Fibroblast of skin of scalp (primary cell): ENCODE measurements at regions not wholly inside any gene's neighbourhood (a gene's known extent, or its start where the extent isn't known, plus 50 kb on each side); places are given as distances from the start of the nearest gene placed in this dataset.

Experiments used
- DNase-seq: peaks from one replicate; pipeline ENCODE4 v3.0.0-alpha.2; 2013

DNA sequence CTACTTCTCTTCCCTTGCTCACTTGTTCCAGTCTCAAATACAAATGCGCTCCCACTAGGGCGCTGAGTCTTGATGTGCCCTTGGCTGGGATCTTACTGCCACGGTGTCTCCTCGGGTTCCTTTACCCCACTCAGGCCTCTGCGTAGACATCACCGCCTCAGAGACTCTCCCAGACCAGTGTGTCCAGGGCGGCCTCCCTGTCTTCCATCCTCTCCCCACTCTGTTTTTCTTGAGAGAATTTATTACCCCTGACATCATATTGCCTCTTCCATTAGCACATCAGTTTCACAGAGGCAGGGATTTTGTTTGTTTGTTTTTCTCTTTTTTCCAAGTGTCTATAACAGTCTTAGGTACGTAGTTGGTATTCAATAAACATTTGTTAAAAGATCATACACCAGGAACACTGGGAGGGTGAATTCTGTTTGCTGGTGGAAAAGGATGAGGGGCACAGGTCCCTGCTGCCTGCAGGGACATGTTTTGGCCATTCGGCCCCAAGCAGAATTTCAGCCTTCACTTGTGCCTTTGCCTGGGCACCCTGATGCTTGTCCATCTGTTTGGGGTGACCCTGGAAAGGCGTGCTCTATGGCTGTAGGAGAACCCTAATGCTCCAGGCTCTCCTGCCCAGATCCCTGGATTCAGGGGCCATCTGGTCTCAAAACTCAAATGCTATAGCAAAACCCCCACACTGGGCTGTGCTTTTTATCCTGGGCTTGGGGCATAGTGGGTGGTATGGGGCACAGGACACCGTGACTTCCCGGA is 55.0 kb downstream of the RPL37A start:
- no peak for DNase-seq

DNA sequence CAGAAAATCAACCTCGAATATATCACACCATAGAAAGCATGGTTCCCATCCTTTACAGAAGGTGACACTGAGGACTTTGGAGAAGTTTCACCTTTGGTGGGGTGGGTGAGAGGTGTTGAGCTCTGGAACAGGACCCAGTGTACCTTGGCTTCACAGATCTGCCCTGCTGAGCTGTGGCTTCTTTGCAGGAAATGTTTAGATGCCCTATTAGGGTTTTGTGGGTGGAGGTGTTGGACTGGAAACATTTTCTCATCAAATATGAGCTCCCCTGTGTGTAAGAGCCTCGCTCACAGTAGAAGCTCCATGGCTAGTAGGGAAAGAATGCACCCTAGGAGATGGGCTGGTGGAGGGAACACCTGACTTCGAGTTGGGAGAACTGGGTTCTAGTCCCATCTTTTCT is 55.6 kb downstream of the RPL37A start:
- DNase-seq, result no peak

DNA sequence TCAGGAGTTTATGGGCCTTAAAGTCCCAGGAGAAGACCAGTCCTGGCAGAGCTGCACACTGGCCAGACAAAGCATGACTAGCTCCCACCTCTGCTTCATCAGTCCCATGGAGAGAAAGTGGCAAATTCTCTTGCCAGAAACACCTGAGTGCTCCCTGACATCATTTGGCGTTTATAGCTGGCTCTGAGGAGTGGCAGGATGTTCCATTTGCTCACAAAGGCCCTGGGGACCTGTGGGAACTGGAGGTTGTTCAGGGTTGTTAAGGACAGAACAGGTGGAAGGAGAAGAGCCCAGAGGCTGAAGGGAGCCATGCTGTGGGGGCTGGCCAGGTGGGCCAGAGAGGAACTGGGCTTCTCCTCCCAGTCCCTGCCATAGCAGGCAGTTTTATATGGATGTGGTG is 56.1 kb downstream of the RPL37A start:
- no peak for DNase-seq

DNA sequence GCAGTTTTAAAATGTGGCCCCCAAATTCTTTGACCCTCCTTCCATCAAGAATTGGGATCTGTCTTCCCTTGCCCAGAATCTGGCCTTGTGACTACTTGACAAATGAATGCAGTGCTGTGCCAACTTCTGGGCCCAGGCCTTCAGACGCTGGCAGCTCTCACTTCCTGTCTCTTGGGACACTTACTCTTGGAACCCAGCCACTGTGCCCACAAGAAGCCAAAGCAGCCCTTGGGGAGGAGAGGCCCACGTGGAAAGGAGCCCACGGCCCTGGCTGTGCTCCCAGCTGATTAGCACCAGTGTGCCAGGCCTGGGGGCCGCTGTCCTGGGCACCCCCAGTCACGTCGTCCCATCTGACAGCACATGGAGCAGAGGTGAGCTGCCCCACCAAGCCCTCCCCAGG is 56.6 kb downstream of the RPL37A start:
- DNase-seq, result peak; percentile 80

- DNase-seq, result no peak
These were observed 57.6 kb downstream of the RPL37A start for GRCh38 chr2:216556202-216556601.

- DNase-seq, result no peak
These were observed 58.8 kb downstream of the RPL37A start for GRCh38 chr2:216557413-216557812.

GRCh38 chr2:216557820-216558219 is 59.2 kb downstream of the RPL37A start:
- peak; percentile 68 for DNase-seq

- DNase-seq, result peak; percentile 94
These were observed 61.0 kb downstream of the RPL37A start for GRCh38 chr2:216559625-216560156.

- peak; percentile 95 for DNase-seq
These were observed 62.2 kb downstream of the RPL37A start for GRCh38 chr2:216560838-216561270.

DNA sequence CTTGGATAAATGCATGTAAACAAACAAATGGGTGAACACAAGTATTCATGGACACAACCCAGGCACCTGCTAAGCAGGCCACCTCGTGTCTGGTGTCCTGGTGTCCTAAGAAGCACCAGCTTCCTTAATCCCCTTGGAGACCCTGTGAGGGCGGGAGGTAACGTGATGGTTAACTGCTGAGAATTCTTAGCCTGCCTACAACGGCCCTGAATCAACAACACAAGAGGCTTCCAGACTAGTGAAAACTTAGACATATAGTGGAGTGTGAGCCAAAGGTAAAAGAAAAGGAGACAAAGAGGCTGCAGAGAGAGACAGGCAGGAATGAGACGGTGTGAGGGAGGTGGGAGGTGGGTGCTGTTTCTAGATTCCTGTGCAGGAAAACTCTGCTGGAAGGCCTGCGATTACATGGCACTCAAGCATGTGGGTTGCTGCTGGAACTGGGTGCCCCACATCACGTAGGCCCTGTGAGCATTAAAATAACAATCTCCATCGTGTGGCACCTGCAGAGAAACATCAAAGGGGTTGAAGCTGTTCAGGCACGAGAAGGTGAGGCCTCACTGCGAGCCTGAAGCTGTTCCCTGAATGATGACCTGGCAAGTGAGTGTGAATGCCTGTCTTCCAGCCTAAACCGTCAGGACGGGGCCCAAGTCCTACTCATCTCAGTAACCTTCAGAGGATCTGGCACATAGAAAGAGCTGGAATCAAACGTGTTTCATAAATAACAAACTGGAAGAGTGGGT is 64.2 kb downstream of the RPL37A start:
- no peak for DNase-seq

DNA sequence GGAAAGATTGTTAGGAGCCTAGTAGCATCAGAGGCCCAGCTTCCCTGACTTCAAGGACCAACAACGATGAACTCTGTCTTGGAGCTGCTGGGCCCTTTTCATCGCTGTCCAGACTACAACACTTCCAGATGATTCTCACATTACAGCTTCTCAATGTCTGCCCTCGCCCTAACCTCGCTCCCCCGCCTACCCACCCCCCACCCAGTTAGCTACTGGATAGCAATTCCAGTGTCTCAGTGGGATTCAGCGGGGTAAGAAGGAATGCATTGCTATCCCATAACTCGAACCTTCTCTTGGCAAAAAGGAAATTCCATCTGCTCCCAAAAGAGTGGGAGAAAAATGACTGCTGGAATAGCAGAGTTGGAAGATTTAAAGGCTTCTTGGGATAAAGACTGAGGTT is 65.0 kb downstream of the RPL37A start:
- peak; percentile 96 for DNase-seq

GRCh38 chr2:216564611-216565010 is 66.0 kb downstream of the RPL37A start:
- DNase-seq, result no peak

GRCh38 chr2:216565956-216566355 is 67.3 kb upstream of the IGFBP2 start:
- peak; percentile 38 for DNase-seq

DNA sequence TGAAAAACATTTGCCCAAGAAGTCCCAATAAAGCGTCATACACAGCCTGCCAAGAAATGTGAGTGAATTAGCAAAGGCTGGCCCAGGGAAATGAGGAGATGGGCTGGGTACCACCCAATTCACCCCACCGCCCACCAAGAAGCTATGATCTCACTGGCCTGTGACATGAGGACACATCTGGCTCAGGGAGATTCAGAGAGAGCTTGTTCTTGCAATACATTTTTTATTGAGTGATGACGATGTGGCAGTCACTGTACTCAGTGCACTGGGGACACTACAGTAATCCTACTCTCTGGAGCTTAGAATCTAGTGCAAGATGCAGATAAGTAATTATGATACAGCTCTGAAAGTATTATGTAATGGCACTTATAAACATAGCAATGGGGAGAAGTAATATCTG is 64.6 kb upstream of the IGFBP2 start:
- no peak for DNase-seq

DNA sequence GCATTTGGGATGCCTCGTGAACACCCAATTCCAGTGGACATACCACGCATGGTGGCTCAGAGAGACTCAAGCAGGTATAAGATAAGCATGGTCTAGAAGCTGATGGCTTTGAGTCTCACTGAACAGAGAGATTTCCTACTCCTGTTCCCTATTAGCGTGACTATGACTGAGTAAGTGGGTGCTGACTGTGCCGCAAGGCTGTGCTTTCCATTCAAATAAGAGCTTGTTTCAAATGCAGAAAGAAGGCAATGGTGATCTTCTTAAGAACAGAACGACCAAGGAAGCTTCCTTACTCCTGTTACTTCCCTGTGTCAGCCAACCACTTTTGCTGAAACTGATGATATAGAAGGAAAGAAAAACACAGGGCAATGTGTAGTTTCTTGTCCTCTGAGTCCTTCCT is 63.5 kb upstream of the IGFBP2 start:
- no peak for DNase-seq

GRCh38 chr2:216570357-216570756 is 62.9 kb upstream of the IGFBP2 start:
- DNase-seq, result no peak

DNA sequence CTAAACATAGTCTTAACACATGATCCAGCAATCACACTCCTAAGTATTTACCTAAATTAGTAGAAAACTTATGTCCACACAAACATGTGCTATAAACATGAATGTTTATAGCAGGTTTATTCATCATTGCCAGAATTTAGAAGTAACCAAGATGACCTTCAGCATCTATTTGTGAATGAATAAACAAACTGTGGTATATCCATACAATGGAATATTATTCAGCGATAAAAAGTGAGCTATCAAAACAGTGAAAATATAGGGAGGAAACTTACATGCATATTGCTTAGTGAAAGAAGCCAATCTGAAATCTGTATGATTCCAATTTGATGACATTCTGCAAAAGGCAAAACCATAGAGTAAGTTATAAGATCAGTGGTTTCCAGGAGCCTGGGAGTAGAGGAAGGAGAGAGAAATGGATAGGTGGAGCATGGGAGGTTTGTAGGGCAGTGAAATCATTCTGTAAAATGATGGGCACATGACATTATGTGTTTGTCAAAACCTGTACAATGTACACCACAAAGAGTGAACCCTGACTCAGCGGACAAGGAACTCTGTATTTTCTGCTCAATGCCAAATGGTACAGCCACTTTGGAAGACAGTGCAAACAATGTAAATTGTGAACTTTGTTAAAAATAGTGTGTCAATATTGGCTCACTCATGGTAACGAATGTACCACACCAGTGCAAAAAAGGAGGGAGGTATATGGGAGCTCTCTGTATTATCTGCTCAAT is 61.9 kb upstream of the IGFBP2 start:
- DNase-seq, result no peak

GRCh38 chr2:216571909-216572513 is 61.2 kb upstream of the IGFBP2 start:
- DNase-seq, result peak; percentile 50

GRCh38 chr2:216572582-216573578 is 60.3 kb upstream of the IGFBP2 start:
- DNase-seq, result peak; percentile 36

- DNase-seq, result peak; percentile 96
These were observed 59.2 kb upstream of the IGFBP2 start for GRCh38 chr2:216574046-216574445.

GRCh38 chr2:216574586-216574985 is 58.6 kb upstream of the IGFBP2 start:
- no peak for DNase-seq
